B cell (primary cell): ENCODE measurements at regions not wholly inside any gene's neighbourhood (a gene's known extent, or its start where the extent isn't known, plus 50 kb on each side); places are given as distances from the start of the nearest gene placed in this dataset.

ENCODE experiments used
- CTCF ChIP-seq: fragments of 200-600 bp; IDR thresholded peaks from one replicate; pipeline ENCODE4 v1.8.0; 2022; ENCODE audit warnings: antibody characterized with exemption, mild to moderate bottlenecking
- EZH2 ChIP-seq: IDR thresholded peaks from 2 replicates; pipeline ENCODE4 v1.6.1; 2012; ENCODE audit warnings: borderline replicate concordance, low read depth, mild to moderate bottlenecking, moderate library complexity, low read length; ENCODE audit not compliant: insufficient read depth, poor library complexity, severe bottlenecking

DNA sequence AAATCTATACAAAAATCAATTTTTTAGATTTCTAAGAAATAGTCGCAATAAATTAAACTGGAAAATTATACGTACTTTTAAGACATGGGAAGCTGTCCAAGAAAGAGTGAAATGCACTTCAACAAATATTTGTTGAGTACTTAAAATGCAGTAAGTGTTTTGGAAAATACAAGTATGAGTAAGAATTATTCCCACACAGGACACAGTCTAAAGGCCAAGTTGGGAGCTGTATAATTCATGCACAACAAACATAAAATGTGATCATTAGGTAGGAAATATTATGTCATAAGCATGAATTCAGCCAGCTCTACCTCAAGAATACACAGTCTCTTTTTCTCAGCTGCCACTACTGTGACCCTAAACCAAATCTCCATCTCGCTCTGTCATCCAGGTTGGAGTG is 267.6 kb downstream of the CNTN3 start:
- no peak for TF ChIP-seq CTCF
- no peak for TF ChIP-seq EZH2
